KMS-11 (cell line): ENCODE measurements at regions not wholly inside any gene's neighbourhood (a gene's known extent, or its start where the extent isn't known, plus 50 kb on each side); places are given as distances from the start of the nearest gene placed in this dataset.

Experiments used
- H2AFZ ChIP-seq: fragments of 200-600 bp; sonication (generic); 2 replicates; pipeline ENCODE4 v1.6.1; 2016; ENCODE audit warnings: antibody characterized with exemption, mixed run types, low read depth
- H3K27ac ChIP-seq: fragments of 200-600 bp; sonication (generic); 2 replicates; pipeline ENCODE4 v1.6.1; 2016; ENCODE audit warnings: mild to moderate bottlenecking, mixed run types
- H3K27me3 ChIP-seq: fragments of 200-600 bp; sonication (generic); 2 replicates; pipeline ENCODE4 v1.6.1; 2017; ENCODE audit warnings: mild to moderate bottlenecking, low read depth, mixed run types, moderate library complexity; ENCODE audit not compliant: insufficient read depth
- H3K36me3 ChIP-seq: fragments of 200-600 bp; sonication (generic); 2 replicates; pipeline ENCODE4 v1.6.1; 2017; ENCODE audit warnings: mild to moderate bottlenecking, mixed run types; ENCODE audit not compliant: insufficient read depth
- H3K4me1 ChIP-seq: fragments of 200-600 bp; sonication (generic); 2 replicates; pipeline ENCODE4 v1.6.1; 2016; ENCODE audit warnings: mild to moderate bottlenecking, low read depth, mixed run types; ENCODE audit not compliant: poor library complexity, severe bottlenecking
- H3K4me2 ChIP-seq: fragments of 200-600 bp; sonication (generic); 2 replicates; pipeline ENCODE4 v1.7.0; 2016; ENCODE audit warnings: mild to moderate bottlenecking, mixed run types
- H3K4me3 ChIP-seq: fragments of 200-600 bp; sonication (generic); IDR thresholded peaks from 2 replicates; pipeline ENCODE4 v1.6.1; 2017; ENCODE audit warnings: low read depth, low read length, mixed read lengths; ENCODE audit not compliant: insufficient read depth
- H3K79me2 ChIP-seq: fragments of 200-600 bp; sonication (generic); 2 replicates; pipeline ENCODE4 v1.6.1; 2016; ENCODE audit warnings: low read depth, mixed run types; ENCODE audit not compliant: insufficient read depth
- H3K9ac ChIP-seq: fragments of 200-600 bp; sonication (generic); 2 replicates; pipeline ENCODE4 v1.6.1; 2016; ENCODE audit warnings: mild to moderate bottlenecking, mixed run types
- H4K20me1 ChIP-seq: fragments of 200-600 bp; sonication (generic); 2 replicates; pipeline ENCODE4 v1.6.1; 2016; ENCODE audit warnings: mild to moderate bottlenecking, mixed run types; ENCODE audit not compliant: insufficient read depth
- CTCF ChIP-seq: fragments of 200-600 bp; sonication (generic); conservative IDR thresholded peaks from 2 replicates; pipeline ENCODE4 v1.6.1; 2017; ENCODE audit warnings: low read depth, mild to moderate bottlenecking, antibody characterized with exemption, low read length, moderate library complexity, mixed read lengths

GRCh38 chrX:145506214-145506613 lies 258.9 kb downstream of the SPANXN1 start:
- H3K27ac ChIP-seq = no peak overlapping the region
- no peaks in the 10 kb centered on the region for H3K36me3 ChIP-seq
- no peaks in the 10 kb centered on the region for H4K20me1 ChIP-seq

DNA sequence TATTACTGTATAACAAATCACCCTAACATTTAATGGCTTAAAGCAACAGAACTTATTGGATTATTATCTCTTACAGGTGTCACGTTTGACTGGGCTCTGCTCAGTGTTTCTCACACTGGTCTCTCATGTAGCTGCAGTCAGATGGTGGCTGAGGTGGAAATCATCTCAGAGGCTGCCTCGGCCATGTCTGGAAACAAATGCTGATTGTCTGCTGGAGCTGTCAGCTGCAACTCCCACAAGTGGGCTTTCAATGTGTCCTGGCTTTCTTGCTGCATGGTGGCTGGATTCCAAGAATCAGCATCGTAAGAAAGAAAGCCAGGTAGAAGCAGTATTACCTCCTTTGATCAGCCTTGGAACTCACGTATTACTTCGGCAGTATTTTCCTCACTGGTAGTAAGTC lies 277.6 kb downstream of the SPANXN1 start:
- Histone ChIP-seq H3K27me3 (no peaks in the 10 kb centered on the region), H3K4me3 (no peak overlapping the region)
- no peak for TF ChIP-seq CTCF

More at GRCh38 chrX:145506214-145506613, 258.9 kb downstream of the SPANXN1 start:
- Histone ChIP-seq H3K9ac (no peak overlapping the region), H3K4me2 (no peak overlapping the region), H2AFZ (no peak overlapping the region), H3K79me2 (no peaks in the 10 kb centered on the region), H3K27me3 (no peaks in the 10 kb centered on the region), H3K4me3 (no peak overlapping the region), H3K4me1 (no peaks in the 10 kb centered on the region)
- TF ChIP-seq CTCF = no peak

GRCh38 chrX:145532176-145532780 lies 285.0 kb downstream of the SPANXN1 start:
- peak overlapping the region; percentile 54 for H3K4me2 ChIP-seq
- peak overlapping the region; percentile 64 for H2AFZ ChIP-seq
- H3K4me1 ChIP-seq = peaks cover 19% of the 10 kb centered on the region
- 0 out of 2 replicates have a peak, but pooled peaks have one; percentile 12 for TF ChIP-seq CTCF
- H3K9ac ChIP-seq = peak overlapping the region; percentile 25; the same call in 1 of the 2 replicates
- no peaks in the 10 kb centered on the region for H3K27me3 ChIP-seq
- H4K20me1 ChIP-seq = no peaks in the 10 kb centered on the region
- no peak overlapping the region for H3K4me3 ChIP-seq
- H3K79me2 ChIP-seq = no peaks in the 10 kb centered on the region
- H3K36me3 ChIP-seq = no peaks in the 10 kb centered on the region
- peak overlapping the region; percentile 75 for H3K27ac ChIP-seq

More for the DNA sequence above, 277.6 kb downstream of the SPANXN1 start:
- Histone ChIP-seq H3K4me1 (no peaks in the 10 kb centered on the region), H3K79me2 (no peaks in the 10 kb centered on the region), H3K9ac (no peak overlapping the region), H3K27ac (no peak overlapping the region), H4K20me1 (no peaks in the 10 kb centered on the region), H3K36me3 (no peaks in the 10 kb centered on the region), H3K4me2 (no peak overlapping the region), H2AFZ (no peak overlapping the region)

GRCh38 chrX:145533534-145533933 lies 284.1 kb upstream of the SLITRK2 start:
- no peak for TF ChIP-seq CTCF
- Histone ChIP-seq H3K27ac (no peak overlapping the region), H3K9ac (no peak overlapping the region), H3K4me3 (no peak overlapping the region), H3K4me2 (no peak overlapping the region), H3K27me3 (no peaks in the 10 kb centered on the region), H3K36me3 (no peaks in the 10 kb centered on the region), H2AFZ (no peak overlapping the region), H3K4me1 (peaks cover 19% of the 10 kb centered on the region), H4K20me1 (no peaks in the 10 kb centered on the region), H3K79me2 (no peaks in the 10 kb centered on the region)
